Right atrium auricular region (tissue), 2 donors: ENCODE measurements at regions not wholly inside any gene's neighbourhood (a gene's known extent, or its start where the extent isn't known, plus 50 kb on each side); places are given as distances from the start of the nearest gene placed in this dataset.
A peak's percentile ranks its signal among the peaks of the same experiment; 100 is the strongest.

Experiments
- DNase-seq: peaks from one replicate; pipeline ENCODE4 v3.0.0-alpha.2; 2019; ENCODE audit warnings: low spot score
- H3K27ac ChIP-seq, 2 donors: fragments of 200-600 bp; sonication (generic); 1 replicate in 1 of 2; 2 replicates in 1 of 2; pipeline ENCODE4 v1.5.1; 2016 to 2019
- H3K27me3 ChIP-seq, 2 donors: fragments of 200-600 bp; sonication (generic); one replicate each; pipeline versions ENCODE4 v1.5.1 to v1.6.0; 2017 to 2019
- H3K36me3 ChIP-seq: fragments of 200-600 bp; sonication (generic); one replicate; pipeline ENCODE4 v1.5.1; 2016
- H3K4me1 ChIP-seq, 2 donors: fragments of 200-600 bp; sonication (generic); one replicate each; pipeline versions ENCODE4 v1.5.1 to v1.6.0; 2017 to 2019
- H3K4me3 ChIP-seq, 2 donors: fragments of 200-600 bp; sonication (generic); 1 replicate in 1 of 2; 2 replicates in 1 of 2; pipeline ENCODE4 v1.5.1; 2017 to 2019; ENCODE audit warnings: mild to moderate bottlenecking in 1 of 2, moderate library complexity in 1 of 2
- H3K9me3 ChIP-seq, 2 donors: fragments of 200-600 bp; sonication (generic); one replicate each; pipeline ENCODE4 v1.5.1; 2019
- TF ChIP-seq, protein P1 (sequence below), 2 donors: fragments of 200-600 bp; sonication (generic); IDR thresholded peaks; one replicate each; pipeline ENCODE4 v1.5.1; 2019; ENCODE audit warnings: antibody characterized with exemption in 2 of 2

DNA sequence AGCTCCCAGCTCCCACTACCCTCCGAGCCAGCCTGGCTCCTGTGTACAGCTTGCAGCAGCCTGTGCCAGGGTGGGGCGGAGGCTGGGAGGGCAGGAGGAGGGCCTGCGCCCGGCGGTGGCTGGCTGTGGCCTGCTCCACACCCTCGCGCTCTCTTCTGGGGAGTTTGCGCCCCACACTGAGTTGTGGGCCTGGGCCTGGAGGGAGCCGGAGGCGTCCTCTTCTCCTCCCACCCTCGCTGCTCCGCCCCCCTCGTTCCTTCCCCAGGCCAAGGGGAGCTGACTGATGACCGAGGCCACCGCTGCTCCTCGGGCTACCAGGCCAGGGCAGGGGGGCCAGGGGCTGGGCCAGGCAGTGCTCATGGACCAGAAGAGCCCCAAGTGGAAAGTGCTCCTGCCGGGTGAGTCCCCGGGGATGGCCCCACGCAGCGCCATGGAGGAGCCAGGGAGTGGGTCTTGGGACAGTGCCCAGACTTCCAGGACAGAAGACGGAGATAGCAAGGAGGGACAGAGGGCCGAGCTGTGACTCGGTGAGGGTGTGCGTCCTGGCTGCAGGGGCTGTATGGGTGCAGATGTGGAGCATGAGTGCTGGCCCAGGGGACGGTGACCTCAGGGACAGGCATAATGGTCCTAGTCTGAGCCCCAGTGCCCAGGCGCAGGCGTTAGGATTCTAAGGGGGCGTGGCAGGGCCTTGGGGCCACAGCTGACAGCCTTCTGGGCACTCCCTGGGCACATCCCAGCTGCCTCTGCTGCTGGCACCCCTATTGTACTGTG, 242.1 kb upstream of the GSE1 start:
- Histone ChIP-seq H3K9me3 (no peaks in the 10 kb centered on the region), H3K36me3 (no peaks in the 10 kb centered on the region), H3K27me3 (no peaks in the 10 kb centered on the region), H3K27ac (peak overlapping the region; percentile 76 to 78), H3K4me1 (peaks cover 0 to 52% of the 10 kb centered on the region in 2 donors), H3K4me3 (peak overlapping the region in 1 of 2 donors; percentile 32)
- peak; percentile 68 for DNase-seq
- TF ChIP-seq, protein P1, sequence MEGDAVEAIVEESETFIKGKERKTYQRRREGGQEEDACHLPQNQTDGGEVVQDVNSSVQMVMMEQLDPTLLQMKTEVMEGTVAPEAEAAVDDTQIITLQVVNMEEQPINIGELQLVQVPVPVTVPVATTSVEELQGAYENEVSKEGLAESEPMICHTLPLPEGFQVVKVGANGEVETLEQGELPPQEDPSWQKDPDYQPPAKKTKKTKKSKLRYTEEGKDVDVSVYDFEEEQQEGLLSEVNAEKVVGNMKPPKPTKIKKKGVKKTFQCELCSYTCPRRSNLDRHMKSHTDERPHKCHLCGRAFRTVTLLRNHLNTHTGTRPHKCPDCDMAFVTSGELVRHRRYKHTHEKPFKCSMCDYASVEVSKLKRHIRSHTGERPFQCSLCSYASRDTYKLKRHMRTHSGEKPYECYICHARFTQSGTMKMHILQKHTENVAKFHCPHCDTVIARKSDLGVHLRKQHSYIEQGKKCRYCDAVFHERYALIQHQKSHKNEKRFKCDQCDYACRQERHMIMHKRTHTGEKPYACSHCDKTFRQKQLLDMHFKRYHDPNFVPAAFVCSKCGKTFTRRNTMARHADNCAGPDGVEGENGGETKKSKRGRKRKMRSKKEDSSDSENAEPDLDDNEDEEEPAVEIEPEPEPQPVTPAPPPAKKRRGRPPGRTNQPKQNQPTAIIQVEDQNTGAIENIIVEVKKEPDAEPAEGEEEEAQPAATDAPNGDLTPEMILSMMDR (IDR thresholded peaks at IDR 0.05) = no peak

DNA sequence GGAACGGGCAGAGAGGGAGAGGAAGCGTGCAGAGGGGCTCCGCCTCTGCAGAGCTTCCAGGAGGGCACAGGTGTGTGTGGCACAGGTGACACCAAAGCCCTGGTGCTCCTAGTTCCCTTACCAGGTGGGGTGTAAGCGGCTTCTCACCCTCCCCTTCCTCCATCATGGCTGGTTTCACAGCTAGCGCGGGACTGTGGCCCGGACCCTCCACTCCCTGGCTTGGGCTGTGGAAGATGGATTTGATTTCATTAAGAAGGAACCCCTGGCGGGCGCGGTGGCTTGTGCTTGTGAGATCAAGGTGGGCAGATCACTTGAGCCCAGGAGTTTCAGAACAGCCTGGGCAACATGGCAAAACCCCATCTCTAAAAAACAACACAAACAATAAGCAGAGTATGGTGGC, 241.2 kb upstream of the GSE1 start:
- TF ChIP-seq, protein P1 (IDR thresholded peaks at IDR 0.05) = no peak
- Histone ChIP-seq H3K9me3 (no peaks in the 10 kb centered on the region), H3K4me3 (no peak overlapping the region), H3K4me1 (peaks cover 0 to 52% of the 10 kb centered on the region in 2 donors), H3K27ac (no peak overlapping the region), H3K36me3 (no peaks in the 10 kb centered on the region), H3K27me3 (no peaks in the 10 kb centered on the region)
- no peak for DNase-seq

DNA sequence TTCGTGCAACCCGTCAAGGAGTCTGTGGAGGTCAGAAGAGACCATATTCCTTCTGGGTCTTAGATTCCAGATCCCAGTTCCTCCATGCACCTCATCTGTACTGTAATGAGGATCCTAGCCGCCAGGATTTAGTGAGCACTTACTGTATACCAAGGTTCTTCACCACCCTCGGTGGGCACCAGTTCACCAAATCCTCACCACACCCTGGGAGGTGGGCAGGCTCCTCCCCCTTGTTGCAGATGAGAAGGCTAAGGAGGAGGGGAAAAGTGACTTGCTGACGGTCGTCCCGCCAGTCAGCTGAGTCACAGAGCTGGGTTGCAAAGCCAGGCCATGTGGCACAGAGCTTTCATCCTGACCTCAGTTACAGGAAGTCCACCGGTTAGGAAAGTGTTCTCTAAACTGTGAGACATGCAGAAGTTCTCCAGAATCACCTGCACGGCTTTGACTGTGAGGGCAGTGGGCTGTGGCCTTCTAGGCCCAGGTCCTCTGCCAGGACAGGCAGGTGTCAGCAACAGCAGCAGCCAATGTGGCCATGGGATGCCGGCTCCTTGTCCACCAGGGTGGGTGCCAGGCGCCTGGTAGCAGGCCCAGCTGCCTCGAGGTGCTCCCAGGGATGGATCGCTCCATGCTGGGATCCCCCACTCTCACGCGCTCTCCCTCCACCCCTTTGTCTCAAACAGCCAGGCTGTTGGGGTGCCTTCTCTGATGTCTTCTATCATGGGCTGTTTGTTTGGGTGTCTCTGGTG, 240.3 kb upstream of the GSE1 start:
- Histone ChIP-seq H3K4me3 (no peak overlapping the region), H3K4me1 (peaks cover 0 to 54% of the 10 kb centered on the region in 2 donors), H3K27me3 (no peaks in the 10 kb centered on the region), H3K9me3 (no peaks in the 10 kb centered on the region), H3K36me3 (no peaks in the 10 kb centered on the region), H3K27ac (no peak overlapping the region)
- TF ChIP-seq, protein P1 (IDR thresholded peaks at IDR 0.05) = no peak
- peak; percentile 85 for DNase-seq

DNA sequence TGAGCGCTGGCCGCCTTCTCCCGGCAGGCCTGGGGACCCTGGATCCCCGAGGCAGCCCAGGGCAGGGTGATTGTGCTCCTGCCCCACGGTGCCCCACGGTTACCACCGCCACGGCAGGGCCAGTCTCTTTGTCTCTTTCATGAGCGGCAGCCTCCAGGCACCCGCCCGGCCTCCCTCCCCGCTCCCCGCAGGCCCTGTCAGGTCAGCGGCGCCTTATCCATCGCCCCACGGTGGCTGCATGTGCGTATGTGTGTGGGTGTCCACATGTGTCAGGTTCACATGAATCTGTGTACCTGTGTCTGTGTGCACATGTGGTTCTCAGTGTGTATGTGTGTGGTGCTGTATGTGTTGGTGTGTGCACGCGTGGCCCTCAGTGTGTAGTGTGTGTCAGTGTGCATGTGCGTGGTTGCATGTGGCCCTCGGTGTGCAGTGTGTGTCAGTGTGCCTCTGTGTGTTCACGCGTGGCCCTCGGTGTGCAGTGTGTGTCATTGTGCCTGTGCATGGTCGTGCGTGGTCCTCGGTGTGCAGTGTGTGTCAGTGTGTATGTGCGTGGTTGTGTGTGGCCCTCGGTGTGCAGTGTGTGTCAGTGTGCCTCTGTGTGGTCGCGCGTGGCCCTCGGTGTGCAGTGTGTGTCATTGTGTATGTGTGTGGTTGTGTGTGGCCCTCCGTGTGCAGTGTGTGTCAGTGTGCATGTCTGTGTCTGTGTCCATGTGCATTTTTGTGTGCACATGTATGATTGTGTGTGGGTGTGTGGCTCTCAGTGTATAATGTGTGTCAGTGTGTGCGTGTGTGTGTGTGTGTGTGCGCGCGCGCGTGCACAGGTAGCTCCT, 239.2 kb upstream of the GSE1 start:
- DNase-seq = no peak
- no peaks in the 10 kb centered on the region for H3K27me3 ChIP-seq
- H3K9me3 ChIP-seq = no peaks in the 10 kb centered on the region
- H3K4me3 ChIP-seq = no peak overlapping the region
- no peaks in the 10 kb centered on the region for H3K36me3 ChIP-seq
- TF ChIP-seq, protein P1 (IDR thresholded peaks at IDR 0.05) = no peak
- no peak overlapping the region for H3K27ac ChIP-seq
- H3K4me1 ChIP-seq = peaks cover 0 to 60% of the 10 kb centered on the region in 2 donors

DNA sequence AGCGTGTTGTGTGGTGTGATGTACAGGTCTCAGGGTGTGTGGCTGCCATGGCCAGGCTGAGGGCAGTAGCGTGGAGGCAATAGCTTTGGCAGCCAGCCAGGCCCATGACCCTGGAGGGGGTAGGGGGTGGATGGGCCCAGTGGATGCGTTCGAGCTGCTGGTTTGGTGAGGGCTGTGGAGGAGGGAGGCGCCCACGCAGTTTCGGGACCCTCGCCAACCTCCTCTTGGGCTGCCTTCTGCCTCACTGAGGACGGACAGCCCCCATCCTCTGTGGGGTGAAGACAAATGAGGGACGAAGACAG, 238.6 kb upstream of the GSE1 start:
- Histone ChIP-seq H3K27ac (no peak overlapping the region), H3K27me3 (no peaks in the 10 kb centered on the region), H3K9me3 (no peaks in the 10 kb centered on the region), H3K36me3 (no peaks in the 10 kb centered on the region), H3K4me3 (no peak overlapping the region), H3K4me1 (peaks cover 0 to 65% of the 10 kb centered on the region in 2 donors)
- TF ChIP-seq, protein P1 (IDR thresholded peaks at IDR 0.05) = no peak
- DNase-seq = no peak
